Chondrocyte (in vitro differentiated cells): ENCODE measurements at regions not wholly inside any gene's neighbourhood (a gene's known extent, or its start where the extent isn't known, plus 50 kb on each side); places are given as distances from the start of the nearest gene placed in this dataset.

ENCODE experiments used
- DNase-seq: peaks from one replicate; pipeline ENCODE4 v3.0.0; 2021; ENCODE audit warnings: mixed read lengths, low spot score
- H3K27ac Mint-ChIP-seq: one replicate; pipeline ENCODE4 v1.8.0; 2021; ENCODE audit warnings: mild to moderate bottlenecking, moderate library complexity, mixed read lengths; ENCODE audit not compliant: unreplicated experiment
- H3K27me3 Mint-ChIP-seq: 2 replicates; pipeline ENCODE4 v1.8.0; 2021; ENCODE audit warnings: low read depth, mixed read lengths
- H3K36me3 Mint-ChIP-seq: 2 replicates; pipeline ENCODE4 v1.8.0; 2021; ENCODE audit warnings: low read depth, mixed read lengths
- H3K4me1 Mint-ChIP-seq: 2 replicates; pipeline ENCODE4 v1.8.0; 2021; ENCODE audit warnings: low read depth, mild to moderate bottlenecking, mixed read lengths
- H3K4me3 Mint-ChIP-seq: one replicate; pipeline ENCODE4 v1.8.0; 2021; ENCODE audit warnings: mild to moderate bottlenecking, moderate library complexity, mixed read lengths; ENCODE audit not compliant: unreplicated experiment
- H3K9me3 Mint-ChIP-seq: 2 replicates; pipeline ENCODE4 v1.8.0; 2021; ENCODE audit warnings: low read depth, mixed read lengths
- TF ChIP-seq, protein P1 (sequence below): fragments of 200-600 bp; sonication (generic); IDR thresholded peaks from 2 replicates; pipeline ENCODE4 v1.5.0; 2021; ENCODE audit warnings: antibody characterized with exemption, mild to moderate bottlenecking, moderate library complexity

- DNase-seq = no peak
- TF ChIP-seq, protein P1, sequence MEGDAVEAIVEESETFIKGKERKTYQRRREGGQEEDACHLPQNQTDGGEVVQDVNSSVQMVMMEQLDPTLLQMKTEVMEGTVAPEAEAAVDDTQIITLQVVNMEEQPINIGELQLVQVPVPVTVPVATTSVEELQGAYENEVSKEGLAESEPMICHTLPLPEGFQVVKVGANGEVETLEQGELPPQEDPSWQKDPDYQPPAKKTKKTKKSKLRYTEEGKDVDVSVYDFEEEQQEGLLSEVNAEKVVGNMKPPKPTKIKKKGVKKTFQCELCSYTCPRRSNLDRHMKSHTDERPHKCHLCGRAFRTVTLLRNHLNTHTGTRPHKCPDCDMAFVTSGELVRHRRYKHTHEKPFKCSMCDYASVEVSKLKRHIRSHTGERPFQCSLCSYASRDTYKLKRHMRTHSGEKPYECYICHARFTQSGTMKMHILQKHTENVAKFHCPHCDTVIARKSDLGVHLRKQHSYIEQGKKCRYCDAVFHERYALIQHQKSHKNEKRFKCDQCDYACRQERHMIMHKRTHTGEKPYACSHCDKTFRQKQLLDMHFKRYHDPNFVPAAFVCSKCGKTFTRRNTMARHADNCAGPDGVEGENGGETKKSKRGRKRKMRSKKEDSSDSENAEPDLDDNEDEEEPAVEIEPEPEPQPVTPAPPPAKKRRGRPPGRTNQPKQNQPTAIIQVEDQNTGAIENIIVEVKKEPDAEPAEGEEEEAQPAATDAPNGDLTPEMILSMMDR = no peak
- H3K4me3 Mint-ChIP-seq = no peak overlapping the region
- no peaks in the 10 kb centered on the region for H3K27me3 Mint-ChIP-seq
- H3K27ac Mint-ChIP-seq = no peak overlapping the region
- H3K4me1 Mint-ChIP-seq = peaks cover 16% of the 10 kb centered on the region
- H3K9me3 Mint-ChIP-seq = peaks cover 12% of the 10 kb centered on the region
- H3K36me3 Mint-ChIP-seq = peaks cover 3% of the 10 kb centered on the region
Measured at GRCh38 chr6:42502990-42503389, 51.3 kb upstream of the TRERF1 start.

DNA sequence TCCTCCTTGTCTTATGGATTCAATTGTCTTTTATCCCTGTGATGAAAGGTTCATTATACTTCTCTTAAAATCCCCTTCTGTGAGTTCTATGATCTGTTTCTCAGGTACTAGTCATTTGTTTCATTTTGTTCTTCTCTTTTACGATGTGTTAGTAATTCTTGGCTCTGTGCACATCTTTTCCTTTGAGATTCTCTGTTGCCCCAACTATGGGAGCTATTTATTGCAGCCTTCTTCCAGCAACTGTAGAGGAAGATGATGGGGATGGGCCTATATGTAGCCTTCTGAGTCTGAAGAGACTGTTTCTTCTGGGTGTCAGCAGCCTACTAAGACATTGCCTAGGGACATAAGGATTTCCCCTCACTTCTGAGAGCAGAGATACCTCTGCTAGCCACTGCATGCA lies 50.4 kb upstream of the TRERF1 start:
- TF ChIP-seq, protein P1 = no peak
- DNase-seq = no peak
- Mint-ChIP-seq H3K9me3 (peaks cover 18% of the 10 kb centered on the region), H3K27me3 (no peaks in the 10 kb centered on the region), H3K36me3 (peaks cover 3% of the 10 kb centered on the region), H3K27ac (no peak overlapping the region), H3K4me3 (no peak overlapping the region), H3K4me1 (peaks cover 11% of the 10 kb centered on the region)
